T-helper 1 cell treated with Interleukin-12 subunit alpha and Interleukin-12 subunit beta and Interleukin-4 antibody, amounts not matched to agents 30 ng/mL and 1 ng/mL, for 36 hours (primary cell): ENCODE measurements at regions not wholly inside any gene's neighbourhood (a gene's known extent, or its start where the extent isn't known, plus 50 kb on each side); places are given as distances from the start of the nearest gene placed in this dataset.

Experiments used
- intact Hi-C: fragments of 100-400 bp; cut with micrococcal nuclease; formaldehyde crosslinking; loops from one replicate; pipeline ENCODE4 v1.15.1; 2024

DNA sequence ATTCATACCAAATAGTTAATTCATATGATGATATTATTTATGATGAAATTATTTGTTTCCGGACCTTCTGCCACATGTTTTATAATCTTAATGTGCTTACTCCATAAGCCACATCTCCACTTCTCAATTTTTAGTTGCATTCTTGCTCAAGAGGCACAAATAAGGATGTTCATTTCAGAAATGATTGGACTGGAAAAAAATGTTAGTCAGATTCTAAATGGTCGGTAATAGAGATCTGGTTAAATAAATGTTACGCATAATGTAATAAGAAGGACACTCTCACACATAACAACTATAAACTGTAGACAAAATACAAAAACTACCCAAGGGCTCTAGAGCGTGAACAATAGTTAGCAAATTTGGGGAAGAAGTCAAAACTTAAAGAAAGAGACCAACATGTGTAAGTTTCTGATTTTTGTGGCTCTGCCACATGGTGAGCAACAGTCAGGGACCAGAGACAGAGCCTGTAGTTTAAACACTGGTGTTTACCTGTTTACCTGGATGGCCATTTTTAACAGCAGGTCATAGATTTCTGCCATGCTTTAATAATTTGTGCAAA, 554.3 kb upstream of the CLINT1 start:
- intact Hi-C loops: no loop called here

DNA sequence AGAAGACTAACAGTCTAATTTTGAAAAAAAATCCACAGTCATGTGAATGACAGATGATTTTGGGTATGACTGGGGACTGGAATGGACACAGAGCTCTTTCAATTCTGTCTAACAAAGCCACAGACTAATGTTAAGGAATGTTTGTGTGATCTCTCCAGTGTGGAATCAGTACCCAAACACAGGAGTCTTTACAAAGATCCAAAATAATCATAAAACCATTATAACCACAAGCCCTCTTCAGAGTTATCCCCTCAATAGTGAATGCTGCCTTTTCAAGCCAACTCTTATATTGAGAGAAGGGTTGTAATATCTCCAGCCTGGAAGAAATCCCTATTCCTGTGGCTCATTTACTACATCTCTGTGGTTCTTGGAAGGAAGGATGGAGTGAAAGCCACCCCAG, 552.0 kb upstream of the CLINT1 start:
- intact Hi-C loops: no loop called here

DNA sequence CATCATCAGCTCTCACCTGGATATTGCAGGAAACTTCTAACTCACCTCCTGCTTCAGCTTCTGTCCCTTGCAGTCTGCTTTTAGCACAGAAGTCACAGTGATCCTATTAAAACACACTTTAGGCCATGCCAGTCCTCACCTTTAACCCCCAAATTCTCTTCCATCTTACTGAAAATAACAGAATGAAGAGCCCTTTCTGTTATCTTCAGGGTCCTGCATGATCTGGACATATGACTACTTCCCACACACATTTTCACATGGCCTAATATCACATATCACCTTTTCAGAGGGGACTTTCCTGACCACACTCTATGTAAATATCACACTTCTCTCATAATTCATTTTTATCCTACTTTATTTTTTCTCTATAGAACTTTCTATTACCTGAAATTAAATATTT, 550.6 kb upstream of the CLINT1 start:
- intact Hi-C loops: no loop called here

DNA sequence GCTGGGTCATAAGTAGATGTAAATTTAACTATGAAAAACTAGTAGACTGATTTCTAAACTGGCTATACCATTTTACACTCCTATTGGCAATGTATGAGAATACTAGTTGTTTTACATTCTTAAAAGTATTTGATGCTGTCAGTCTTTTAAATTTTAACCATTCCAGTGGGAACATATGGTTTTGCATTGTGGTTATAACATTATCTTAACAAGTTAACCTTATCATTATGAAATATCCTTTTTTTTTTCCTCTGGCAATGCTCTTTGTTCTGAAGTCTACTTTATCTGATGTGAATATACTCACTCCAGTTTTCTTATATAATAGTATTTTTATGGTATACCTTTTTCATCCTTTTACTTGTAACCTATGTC, 548.9 kb upstream of the CLINT1 start:
- intact Hi-C loops: no loop called here

DNA sequence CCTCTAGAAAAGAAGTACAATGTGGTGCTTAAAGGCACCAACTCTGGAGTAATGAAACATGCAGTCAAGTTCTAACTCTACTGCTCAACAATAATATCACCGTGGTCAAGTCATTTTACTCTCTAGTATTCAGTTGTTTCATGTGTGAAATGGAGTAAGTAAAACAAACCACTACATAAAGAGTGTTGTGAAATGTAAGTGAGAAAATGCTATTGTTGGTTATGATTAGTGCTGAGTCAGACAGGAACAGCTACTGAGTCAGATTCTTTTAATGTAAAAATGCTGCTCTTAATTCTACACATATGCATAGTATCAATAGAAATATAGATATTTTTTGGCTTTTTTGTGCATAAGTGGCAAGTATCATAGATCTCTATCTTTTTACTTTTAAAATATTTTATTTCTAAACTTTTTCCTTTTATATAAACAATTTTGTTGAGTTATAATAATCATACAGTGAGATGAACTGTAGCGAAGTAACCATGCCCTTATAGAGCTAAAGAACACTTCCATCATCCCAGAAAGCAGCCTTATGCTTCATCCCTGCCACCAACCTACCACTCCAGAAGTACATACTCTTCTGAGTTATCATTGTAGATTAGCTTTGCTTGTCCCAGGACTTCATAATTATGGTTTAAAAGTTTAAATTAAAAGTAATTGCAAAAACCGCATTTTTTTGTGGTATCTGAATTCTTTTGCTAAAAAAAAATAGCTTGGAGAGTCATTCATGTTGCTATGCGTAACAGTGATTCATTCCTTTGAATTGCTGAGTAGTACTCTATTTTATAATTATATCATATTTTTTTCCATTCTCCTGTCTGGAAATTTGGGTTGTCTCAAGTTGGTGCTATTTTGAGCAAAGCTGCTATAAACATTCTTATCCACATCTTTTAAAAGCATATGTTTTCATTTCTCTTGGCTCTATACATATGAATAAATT, 548.2 kb upstream of the CLINT1 start:
- intact Hi-C loops: no loop called here

DNA sequence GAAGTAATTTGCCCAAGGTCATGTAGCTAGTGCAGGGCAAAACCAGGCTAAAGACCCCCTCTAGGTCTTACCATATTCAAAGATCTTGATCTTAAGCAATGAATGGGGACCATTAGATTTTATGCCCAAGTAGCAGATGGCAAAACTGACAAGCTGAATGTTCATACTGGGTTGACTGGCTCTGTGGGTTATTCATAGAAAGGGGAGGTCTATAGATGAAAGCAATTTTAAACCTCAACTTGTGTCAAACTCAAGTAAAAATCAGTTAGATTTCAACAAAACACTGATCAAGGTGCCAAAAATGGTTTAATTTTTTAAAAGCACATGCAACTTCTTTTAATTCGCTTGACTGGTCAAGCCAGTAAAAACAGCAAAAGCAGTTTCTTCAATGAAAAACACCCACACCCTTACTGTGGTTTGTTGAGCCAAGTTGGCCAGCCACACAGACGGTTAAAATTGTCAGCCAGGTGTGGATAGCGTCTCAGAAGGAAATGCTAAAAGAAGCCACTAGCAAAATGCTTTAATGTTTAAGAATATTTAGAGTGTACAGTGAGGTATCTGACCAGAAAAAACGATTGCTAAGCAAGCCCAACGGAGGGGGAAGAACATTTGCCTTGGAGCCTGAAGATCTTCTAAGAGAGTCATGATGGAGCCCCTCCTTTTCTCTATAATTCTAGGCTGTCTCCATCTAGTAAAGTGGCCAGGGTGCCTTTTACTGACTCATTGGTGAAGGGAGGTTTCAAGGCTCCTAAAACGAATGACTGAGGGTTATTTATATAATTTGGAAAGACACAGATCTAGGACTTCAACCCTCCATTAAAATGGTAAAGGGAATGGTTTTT, 539.6 kb upstream of the CLINT1 start:
- intact Hi-C loops: no loop called here

DNA sequence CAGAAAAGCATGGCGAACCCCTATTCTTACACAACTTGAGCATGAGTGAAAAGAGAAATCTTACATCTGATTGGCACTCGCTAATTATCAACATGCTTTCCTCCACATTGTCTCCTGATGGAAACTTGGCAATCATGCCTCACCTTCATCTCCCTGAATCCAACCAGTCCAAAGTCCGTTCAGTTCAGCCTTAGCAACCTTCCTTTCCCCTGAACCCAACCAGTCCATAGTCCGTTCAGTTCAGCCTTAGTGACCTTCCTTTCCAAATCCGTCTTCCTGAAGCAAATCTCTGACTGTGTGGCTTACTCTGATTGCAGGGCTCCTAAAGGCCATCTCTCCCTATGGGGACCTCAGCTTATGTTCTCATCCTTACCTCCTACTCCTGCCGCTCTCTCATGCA, 538.3 kb upstream of the CLINT1 start:
- intact Hi-C loops: no loop called here

DNA sequence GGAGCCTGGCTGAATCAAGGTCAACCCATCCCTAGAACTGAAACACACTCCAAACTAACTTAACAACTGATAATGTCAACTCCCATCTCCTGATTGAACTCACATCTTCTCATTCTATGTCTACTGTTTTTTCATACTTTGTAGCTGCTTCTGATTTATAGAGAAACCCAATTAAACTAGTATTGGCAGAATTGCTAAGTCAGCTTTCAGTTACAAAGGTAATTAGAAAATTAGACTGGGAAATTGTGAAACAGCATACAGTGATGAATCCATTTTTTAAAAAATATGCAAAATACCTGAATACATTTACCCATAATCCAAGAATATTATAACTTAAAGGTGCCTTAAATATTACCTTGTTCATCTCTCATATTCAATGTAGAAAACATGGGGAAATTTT, 535.2 kb upstream of the CLINT1 start:
- intact Hi-C loops: no loop called here

DNA sequence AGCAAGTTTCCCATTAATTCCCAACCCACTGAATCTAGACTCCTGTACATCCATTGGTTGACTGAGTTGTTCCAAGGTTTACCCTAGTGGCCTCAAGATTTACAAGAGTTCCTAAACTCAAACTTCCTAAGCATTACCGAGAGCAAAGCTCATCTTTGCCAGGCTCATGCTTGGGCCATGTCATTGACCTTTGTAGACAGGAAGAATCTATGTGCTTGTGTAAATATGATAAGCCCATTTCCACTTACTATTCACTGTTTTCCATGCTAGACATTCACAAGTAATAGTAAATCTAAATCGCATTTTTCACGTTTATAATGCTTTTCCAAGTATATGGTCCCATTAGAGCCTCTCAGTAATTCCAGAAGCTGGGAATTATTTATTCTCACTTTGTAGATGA, 534.5 kb upstream of the CLINT1 start:
- intact Hi-C loops: no loop called here

DNA sequence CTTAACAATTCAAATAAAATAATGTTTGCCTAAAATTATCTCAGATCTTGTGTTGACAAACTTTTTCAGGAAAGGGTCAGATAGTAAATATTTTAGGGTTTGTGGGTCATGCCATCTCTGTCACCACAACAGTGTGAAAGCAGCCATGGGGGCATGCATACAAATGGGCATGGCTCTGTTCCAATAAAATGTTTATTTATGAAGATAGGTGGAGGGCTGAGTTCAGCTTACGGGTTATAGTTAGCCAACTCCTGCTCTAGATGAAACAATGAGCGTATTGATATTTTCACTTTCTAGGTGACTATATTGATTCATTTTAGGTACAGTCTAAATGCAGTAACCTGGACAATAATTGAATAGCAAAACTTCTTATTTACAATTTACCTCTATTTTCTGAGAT, 533.8 kb upstream of the CLINT1 start:
- intact Hi-C loops: no loop called here

DNA sequence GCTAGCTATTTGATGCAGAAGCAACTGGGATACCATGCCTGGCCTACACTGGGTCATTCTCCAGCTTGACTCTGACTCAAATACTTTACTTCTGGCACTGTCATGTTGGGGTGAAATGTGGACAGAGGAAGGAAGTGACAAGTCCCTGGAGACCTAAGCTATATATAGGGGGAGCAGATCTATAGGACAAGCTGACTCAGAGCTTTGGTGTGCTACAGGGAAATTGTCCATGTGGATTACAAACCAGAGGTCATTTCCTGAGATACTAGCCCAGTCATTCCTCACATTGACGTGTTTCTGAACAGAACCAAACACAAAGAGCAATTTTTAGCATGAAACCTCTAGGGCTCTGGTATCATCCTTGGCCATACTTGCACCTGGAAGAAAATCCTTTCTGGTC, 531.6 kb upstream of the CLINT1 start:
- intact Hi-C loops: no loop called here

DNA sequence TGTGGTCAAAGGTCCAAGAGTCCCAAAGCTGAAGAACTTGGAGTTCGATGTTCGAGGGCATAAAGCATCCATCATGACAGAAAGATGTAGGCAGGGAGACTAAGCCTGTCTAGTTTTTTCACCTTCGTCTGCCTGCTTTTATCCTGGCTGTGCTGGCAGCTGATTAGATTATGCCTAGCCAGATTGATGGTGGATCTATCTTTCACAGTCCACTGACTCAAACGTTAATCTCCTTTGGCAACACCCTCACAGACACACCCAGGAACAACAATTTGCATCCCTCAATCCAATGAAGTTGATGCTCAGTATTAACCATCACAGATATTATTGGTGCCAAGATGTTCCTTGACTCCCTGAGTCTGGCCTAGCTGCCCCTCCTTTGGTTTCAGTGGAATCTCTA, 530.8 kb upstream of the CLINT1 start:
- intact Hi-C loops: no loop called here

DNA sequence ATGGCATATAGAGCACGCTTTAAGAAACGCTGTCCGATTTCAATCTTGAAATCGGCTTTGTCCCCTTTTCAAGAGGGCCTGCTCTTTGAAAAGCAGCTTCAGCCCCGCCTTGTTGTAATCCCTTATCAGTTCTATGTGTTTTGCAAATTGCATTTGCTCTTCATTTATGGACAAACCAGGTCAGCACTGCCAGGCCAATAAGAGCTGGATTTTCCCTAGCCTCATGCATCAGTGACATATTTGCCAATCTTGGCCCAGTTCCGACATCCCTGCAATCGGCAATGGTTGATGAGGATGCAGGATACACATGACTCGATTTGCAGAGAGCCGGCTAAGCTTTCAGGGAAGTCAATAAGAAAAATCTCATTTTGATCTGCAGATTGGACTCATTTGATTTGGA, 529.1 kb upstream of the CLINT1 start:
- intact Hi-C loops: no loop called here

DNA sequence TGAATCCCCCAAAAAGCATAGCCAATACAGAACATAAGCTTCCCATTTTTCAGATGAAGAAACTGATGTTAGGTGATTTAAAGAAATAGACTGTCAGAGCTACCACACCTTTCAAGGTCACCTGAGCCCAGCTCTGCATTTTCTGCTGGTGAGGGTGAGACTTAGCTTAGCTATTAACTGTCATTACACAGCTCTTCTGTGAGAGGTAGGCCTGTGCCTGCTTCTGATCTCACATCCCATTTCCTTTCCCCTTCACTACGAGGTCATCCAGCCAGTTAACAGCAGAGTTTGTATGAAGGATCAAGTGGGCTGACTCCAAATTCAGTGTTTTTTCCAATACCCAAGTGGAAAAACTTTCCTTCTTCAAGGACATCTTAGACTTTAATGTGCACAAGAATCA, 528.6 kb upstream of the CLINT1 start:
- intact Hi-C loops: no loop called here

DNA sequence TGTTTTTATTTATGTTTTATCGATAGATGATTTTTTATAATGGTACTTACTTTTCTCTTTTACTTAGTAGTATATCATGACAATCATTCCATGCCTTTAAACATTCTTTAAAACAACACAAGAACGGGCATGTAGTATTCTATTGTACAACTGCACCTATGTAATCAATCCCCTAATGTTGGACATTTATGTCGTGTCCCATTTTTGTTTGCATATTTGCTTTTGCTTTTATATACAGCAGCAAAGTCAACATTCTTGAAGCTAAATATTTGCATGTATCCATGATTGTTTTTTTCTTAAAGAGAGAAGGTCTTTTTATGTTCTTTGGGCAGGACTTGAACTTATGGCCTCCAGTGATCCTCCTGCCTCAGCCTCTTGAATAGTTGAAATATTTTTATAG, 527.0 kb upstream of the CLINT1 start:
- intact Hi-C loops: no loop called here

DNA sequence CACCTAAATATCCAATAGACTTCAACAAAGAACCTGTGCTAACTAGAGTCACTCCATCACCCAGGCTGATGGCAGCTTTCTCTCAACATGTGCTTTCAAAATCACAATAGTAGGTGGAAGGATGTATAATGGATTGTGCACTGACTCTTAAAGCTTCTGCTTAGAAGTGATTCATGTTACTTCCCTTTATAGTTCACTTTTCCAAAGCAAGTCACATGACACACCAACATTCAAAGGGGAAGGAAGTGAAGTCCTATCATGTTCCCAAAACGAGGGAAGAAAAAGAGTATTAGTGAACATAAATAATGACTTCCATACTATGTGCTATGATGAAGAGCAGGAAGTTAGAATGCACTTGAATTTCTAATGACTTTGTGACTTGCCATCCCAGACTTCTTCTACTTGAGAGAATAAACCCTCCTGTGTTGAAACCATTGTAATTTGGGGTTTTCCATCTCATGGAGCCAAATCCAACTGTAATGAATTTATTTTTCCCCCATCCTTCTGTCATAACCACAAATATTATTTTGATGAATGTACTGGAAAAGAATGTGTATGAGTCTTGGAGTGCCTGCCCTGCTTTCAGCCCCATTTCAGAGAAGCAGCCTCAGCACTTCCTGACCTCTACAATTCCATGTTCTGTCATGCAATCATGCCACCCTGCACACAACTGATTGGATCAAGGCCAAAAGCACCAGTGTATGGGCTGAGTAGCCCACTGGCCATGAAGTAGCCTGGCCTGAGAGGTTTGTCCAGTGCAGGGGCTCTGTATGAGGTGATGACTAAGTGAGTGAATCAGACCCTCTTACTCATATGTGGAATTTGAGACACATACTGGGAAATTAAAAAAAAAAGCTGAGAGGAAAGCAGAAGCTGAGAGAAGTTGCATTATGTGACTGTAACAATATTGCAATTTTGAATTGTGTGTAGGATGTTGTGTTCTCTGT, 525.9 kb upstream of the CLINT1 start:
- intact Hi-C loops: no loop called here

DNA sequence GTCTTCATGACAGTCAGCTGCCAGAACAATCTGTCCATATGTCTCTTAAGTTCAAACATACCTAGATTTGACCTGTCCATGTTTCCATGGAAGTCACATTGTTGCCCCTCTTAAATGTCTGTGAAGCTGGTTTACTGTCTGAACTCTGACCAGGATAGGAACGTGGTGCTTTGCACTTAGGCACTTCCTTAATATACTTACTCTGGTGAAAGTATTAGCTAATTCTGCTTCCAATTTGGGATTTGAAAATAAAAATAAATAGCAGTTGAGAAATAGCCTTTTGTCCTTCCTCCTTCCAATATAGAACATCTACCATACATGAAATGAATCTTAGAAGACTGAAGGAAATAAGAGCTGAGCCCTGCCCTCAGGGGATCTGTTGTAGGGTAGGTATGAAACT, 524.5 kb upstream of the CLINT1 start:
- intact Hi-C loops: no loop called here

DNA sequence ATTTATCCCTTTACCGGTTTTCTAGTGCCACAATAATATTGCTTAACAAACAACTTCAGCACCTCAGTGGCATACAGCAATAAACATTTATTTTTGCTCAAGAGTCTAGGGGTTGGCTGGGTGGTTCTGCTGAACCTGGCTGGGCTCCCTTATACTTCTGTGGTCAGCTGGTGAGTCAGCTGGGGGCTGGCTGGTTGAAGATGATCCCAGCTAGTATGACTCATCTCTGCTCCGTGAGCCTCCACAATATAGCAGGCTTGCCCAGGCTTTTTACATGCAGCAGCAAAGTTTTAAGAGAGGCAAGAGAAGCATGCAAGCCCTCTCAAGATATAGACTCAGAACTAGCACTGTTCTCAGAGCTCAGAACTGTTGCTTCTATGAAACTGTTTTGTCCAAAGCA, 523.5 kb upstream of the CLINT1 start:
- intact Hi-C loops: no loop called here

DNA sequence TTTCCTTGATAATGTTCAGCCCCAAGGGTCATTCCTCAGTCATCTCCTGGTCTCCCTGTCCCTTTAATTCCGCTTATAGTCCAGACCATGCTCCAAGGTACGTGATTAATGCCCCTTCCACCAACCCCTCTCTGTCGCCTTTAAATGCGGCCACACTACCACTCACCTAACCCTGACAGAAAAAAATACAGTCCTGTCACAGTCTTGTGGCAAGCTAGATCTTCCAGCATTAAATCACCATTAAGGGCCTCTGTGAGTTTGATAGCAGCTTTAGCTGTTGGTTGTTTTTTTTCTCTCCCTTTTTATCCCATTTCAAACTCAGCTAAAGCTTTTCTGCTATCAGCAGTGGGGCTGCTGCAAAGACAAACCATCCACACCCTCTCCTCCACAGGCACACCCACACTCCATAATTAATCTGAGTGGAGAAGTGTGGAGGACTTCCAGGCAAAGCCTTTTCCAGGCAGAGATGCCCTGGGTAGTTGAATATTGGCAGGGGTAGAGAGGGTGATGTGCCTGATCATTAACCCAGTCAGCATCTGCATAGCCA, 522.7 kb upstream of the CLINT1 start:
- intact Hi-C loops: no loop called here

DNA sequence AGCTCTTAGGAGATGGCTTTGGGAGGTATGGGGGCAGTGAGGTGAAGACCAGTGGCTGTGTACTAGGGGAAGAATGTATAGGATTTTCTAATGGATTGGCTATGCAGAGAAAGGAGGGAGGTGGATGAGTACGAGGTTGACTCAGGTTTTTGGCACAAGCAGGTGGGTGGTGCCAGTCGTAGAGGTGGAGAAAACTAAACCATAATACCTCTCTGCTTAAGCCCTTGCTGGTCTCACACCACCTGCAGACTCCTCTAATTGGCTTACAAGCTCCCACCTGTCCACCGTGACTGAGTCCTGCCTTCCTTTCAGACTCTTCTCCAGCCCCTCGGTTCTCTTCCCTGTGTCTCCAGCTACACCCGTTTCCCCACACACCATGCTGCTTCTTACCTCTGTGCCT, 521.7 kb upstream of the CLINT1 start:
- intact Hi-C loops: no loop called here

DNA sequence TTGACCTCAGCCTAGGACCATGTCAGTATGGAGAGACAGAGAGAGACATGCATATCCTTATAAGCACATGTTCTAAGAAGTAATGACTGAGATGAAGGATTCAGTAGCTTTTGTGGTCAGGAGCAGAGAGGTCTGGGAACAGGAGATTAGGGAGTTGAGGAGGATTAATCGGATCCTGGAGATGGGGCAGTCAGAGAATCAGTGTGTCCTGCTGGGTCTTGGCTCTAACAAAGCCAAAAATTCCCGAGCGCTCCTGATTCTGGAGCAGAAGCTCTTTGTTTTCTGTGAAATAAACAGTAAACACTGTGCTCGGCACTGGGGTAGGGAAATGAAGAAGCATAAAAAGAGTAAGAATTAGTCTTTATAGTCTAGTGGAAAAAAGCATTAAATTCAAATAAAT, 520.0 kb upstream of the CLINT1 start:
- intact Hi-C loops: no loop called here
